GM04503 (cell line): ENCODE measurements at regions not wholly inside any gene's neighbourhood (a gene's known extent, or its start where the extent isn't known, plus 50 kb on each side); places are given as distances from the start of the nearest gene placed in this dataset.

Experiments used
- DNase-seq: peaks from one replicate; pipeline ENCODE4 v3.0.0-alpha.2; 2012; ENCODE audit warnings: low read depth

DNA sequence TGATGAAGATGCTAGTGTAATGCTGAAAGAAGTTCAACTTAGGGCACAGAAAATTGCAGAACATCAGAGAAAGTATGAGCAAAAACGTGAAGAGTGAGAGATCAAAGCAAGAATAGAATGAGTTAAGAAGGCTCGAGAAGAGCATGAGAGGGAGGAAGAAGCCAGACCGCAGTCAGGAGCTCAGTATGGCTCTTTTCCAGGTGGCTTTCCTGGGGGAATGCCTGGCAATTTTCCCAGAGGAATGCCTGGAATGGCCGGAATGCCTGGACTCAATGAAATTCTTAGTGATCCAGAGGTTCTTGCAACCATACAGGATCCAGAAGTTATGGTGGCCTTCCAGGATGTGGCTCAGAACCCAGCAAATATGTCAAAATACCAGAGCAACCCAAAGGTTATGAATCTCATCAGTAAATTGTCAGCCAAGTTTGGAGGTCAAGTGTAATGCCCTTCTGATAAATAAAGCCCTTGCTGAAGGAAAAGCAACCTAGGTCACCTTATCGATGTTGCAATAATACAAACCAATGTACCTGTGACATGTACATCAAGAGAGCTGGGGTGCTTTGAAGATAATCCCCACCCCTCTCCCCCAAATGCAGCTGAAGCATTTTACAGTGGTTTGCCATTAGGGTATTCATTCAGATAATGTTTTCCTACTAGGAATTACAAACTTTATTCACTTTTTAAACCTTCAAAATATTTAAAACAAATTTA lies 277.9 kb downstream of the LPIN1 start:
- DNase-seq = peak; percentile 72

DNA sequence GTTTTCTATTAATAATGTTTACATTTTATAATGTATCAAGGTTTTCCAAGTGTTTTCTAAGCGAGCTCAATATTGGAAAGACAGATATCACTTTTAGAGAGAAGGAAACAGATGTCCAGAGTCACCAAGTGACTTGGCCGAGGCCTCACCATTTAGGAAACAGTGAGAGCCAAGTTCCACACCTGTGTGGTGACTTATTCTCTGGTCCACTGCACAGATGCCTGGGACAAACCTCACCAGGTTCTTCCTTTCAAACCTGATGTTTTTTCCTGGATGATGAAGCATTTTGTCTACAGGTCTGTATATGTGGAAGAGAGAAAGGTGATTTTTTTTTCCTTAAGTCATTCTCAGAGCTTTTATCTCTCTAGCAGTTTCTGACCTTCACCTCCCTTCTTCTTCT lies 280.7 kb downstream of the LPIN1 start:
- no peak for DNase-seq

DNA sequence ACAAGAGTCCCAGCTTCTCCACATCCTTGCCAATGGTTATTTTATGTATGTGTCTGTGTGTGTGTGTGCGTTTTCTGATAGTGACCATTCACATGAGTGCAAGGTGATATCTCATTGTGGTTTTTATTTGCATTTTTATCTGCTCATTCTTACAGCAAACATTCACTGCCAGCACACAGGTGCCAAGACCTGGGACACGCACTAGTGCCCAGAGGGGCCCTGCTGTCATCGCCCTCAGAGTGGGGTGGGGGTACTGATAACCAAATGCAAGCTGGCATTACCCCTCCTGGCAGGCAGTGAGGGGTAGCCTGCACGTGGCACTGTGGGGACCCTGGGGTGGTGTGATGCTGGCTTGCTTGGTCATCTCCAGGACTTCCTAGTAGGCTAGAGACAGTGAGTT lies 285.4 kb downstream of the LPIN1 start:
- DNase-seq = no peak

DNA sequence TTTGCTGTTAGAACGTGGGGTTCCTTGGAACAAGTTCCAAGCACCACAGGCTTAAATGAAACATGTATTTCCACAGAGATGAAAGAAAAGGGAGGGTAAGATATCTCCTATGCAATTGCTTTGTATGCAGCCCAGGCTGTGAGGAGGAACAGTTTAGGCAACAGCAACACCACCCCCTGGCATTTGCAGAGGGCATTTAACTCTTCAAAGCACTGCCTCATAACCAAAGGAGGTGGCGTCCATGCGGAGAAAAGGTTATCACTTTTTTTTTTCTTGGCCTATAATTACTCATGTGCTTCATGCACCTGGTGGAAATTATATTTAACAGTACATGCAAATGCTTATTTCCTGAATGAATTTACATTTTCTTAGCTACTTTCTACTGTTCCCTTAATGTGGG lies 286.0 kb downstream of the LPIN1 start:
- DNase-seq = no peak

DNA sequence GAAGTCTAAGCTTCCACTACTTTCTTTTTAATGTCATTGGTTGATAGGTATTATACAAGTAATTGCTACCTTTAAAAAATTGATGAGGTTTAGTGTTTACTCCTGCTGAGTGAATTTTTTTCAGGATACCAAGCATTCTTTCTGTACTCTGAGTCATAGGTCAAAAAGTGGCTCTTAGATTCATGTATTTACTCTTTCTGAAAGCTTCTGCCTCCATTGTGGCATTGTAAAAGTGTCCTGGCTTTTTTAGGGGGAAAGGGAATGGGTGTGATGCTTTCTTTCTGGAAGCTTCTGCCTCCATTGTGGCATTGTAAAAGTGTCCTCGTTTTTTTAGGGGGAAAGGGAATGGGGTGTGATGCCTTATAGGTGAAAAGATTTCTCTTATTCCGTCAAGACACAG lies 286.5 kb downstream of the LPIN1 start:
- DNase-seq = no peak

DNA sequence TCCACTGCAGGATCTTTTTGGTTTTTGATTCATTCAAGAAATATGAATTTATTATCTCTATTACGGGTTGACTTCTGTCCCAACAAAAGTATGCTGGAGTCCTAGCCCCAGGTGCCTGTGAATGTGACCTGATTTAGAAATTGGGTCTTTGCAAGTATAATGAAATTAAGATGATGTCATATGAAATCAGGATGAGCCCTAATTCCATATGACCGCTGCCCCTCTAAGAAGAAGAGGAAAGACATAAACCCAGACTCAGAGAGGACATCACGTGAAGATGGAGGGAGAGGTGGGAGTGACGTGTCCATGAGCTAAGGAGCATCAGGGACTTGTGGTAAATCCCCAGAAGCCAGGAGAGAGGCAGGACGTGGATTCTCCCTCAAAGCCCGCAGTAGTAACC lies 287.1 kb downstream of the LPIN1 start:
- DNase-seq = no peak

DNA sequence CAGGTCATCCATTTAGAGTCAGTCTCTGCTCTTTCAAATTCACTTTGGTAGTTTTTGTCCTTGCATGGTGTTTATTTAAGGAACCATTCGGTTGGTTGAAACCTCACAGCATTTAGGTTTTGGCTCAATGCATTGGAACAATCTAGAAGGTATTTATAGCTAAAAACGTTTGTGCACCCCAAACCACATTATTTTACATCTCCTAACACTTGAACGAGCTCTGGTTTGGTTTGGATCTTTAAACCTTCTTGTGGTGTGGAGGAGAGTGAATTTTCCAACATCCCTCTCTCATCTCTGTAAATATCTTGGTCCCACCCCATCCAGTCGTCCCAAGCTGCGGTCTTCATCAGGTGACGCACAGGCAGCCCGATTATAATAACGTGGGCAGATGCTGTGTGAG lies 287.9 kb downstream of the LPIN1 start:
- DNase-seq = no peak

DNA sequence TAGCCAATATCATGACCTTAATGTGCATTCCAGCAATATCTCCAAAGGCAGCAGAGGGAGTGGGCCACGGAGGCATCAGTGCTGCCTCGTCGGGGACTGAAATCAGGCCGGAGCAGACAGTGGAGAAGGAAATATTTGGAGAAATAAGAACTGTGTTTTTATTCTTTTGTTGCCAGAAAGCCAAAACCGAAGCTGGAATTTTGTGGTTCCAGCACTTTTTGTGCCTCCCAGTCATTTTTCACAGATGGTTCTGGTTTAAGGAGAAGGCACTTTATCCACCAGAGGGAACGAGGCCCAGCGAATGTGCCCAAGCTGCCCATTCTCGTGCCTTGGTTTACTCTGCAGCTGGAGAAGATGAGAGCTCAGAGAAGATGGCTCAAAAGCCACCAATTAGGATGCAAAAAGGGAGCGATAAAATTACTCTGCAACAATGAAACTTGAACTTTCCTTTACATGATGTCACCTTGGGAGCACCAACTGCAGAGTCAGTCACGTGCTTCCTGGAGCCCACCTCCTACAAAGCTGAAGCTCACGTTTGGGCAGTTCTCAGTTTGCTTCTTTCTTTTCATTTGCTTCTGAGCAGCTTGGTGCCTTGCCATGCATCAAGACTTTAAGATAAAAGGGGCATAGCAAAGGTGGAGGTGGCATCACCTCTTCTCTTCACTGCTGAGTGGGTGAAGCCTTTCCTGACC lies 288.7 kb downstream of the LPIN1 start:
- DNase-seq = no peak

DNA sequence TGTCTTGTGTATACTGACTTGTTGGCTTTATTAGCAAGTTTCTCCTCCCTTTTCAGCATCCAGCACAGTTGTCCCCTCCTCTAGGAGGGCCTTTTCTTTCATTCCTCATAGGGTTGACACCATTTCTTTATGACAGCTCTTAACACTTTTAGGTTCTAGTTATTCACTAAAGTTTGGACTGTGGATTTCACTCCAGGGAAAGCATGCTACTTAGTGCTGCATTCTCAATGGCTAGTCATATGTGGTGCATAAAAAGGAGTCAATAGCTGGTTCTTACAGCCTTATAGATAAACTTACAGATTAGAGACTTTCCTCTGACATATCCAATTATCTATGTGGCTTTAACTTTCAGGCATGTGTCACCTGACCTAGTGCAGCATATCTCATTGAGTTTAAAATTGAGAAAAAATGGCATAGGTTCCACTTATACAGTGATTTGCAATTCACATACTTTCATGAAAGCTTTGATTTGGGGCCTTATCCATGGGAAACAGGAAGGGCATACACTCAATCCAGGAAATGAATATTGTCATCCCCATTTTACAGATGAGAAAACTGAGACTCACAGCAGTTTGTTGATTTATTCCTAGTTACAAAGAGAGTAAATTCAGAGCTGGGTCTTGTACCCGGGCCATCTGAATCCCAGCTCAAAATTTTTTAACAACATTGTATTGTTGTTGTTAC lies 289.7 kb downstream of the LPIN1 start:
- no peak for DNase-seq

DNA sequence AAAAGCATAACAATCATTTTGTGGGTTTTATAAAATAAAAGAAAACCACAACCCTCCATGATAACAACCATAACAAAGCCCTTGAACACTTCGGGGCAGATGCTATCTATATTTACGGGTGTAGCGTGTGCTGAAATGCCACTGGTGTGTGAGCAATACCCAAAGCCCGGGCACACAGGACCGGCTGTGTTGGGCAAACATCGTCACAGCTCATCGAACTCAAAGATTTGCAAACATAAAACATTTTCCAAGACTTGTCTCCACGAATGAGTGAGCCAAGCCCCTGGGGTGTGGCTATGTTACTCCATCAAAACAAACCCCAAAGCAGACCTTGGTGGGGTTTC lies 290.2 kb downstream of the LPIN1 start:
- DNase-seq = no peak

DNA sequence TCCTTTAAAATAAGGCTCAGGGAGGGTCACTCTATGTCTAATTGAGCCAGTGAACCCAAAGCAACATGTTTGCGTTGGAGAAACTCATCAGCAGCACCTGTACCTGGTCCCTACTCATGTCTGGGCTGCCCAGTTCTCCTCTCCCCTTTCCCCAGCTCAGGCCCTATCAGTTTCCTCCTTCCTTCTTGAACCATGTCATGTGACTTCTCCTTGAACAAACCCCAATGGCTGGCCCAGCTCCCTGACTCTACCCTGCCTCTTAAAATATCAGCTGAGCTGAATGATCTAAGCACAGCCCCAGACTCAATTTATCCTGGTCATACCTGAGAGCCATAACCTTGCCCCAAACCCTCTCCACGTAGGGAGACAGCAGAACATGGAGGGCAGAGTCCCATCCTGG lies 290.9 kb downstream of the LPIN1 start:
- DNase-seq = no peak

DNA sequence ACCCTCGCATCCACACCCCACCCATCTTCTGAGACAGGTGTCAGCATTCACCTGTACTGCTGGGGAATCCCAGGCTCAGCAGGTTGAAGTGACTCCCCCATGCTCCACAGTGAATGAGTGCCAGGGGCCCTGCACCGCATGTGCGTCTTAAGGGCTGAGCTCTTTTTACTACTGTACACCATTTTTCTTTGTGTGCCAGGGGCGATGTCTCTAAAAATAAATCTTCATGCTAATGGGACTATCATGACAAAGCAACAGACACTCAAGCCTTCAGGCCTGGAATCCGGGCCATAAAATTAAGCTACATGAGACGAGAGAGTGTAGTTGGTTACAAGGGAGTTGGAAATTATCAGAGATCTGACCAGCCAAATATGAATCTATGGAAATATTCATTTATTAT lies 294.8 kb downstream of the LPIN1 start:
- DNase-seq = no peak

DNA sequence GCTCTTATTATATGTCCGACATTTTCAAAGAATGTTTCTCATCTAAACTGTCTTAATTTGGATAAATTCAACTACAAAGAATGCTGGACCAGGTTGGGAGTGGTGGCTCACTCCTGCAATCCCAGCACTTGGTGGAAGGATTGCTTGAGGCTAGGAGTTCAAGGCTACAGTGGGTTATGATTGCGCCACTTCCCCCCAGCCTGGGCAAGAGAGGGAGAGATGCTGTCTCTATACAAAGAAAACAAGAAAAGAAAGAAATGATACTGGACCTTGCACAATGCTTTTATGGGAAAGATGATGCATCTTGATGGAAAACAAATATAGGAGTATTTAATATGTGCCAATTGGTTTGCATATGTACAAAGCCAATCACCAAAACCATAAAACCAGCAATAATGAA lies 296.7 kb downstream of the LPIN1 start:
- DNase-seq = no peak

DNA sequence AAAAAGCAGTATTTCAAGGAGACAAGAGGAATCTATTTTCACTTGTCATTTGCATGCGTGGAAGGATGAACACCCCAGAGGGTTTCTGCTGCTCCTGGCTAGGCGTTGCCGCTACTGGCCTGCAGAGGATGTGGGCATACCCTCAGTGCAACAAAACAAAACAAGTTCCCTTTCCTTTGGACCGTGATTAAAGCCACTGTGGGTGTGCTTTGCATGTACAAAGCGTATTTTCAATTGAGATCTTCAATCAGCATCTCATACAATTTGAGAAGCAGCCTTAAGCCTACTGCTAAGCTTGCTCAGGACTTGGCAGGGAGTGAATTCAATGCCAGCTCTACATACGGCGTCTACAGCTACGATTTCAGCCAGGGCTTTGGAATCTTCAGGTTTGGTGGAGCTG lies 298.4 kb downstream of the LPIN1 start:
- no peak for DNase-seq

DNA sequence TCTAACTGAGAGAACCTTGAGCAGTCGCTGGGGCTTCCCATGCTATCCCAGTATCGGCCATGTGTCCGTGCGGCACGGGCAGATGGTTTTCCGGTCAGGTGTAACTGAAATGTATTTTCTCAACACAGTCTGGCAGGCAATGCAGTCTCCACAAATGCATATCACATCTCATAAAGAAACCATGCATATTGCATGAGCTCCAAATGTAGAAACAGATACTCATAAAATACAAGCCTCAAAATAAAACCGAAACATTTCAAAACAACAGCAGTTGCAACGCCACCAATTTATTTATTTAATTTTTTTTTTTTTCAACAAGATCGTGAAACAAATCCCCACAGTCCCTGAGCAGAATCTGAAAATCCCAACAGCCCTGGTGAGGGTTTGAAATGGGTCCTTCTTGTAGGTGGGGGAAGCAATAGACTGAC lies 299.4 kb downstream of the LPIN1 start:
- DNase-seq = no peak

DNA sequence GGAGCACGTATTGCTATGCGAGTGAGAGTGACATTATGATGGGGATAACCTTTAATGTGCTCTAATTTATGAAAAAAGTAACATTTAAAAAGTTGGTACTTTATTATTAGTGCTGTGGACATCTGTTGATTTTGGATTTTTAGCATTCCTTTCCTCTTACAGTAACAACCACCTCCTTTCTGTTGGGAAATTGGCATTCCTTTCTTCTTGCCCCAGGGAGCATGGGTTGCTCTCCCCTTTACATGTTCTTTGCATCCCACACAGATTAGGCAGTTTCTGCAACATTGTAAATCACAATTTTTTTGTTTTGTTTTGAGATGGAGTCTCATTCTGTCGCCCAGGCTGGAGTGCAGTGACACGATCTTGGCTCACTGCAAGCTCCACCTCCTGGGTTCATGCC lies 300.2 kb downstream of the LPIN1 start:
- DNase-seq = no peak

DNA sequence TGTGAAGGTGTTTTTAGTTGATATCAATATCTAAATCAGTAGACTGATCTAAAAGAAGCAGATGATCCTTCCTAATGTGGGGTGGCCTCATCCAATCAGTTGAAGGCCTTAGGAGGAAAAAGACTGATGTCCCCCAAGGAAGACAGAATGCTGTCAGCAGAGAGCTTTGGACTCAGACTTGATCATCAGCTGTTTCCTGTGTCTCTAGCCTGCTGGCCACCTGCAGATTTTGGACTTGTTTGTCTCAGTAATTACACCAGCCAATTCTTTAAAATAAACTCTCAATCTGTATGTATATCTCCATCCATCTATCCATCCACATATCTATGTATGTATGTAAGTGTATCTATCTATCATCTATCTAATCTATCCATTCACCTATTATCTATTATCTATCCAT lies 301.3 kb downstream of the LPIN1 start:
- no peak for DNase-seq

DNA sequence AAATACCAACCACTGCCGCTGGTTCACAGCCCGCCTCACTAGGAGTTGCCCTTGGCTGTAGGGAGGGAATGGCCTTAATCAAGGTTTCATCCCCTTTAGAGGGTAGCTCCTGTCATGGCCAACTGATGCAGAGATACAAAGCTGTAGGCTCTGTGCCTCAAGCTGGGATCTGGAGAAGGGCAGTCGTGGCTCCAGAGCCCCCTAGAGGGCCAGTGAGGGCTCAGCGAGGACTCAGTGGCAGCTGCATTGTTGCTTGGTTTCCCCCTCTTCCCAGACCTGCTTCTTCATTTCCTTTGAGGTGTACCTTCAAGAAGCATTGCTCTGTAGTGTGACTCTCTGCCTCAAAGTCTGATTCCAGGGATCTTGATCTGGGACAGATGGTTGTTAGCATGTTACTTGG lies 302.1 kb downstream of the LPIN1 start:
- no peak for DNase-seq

DNA sequence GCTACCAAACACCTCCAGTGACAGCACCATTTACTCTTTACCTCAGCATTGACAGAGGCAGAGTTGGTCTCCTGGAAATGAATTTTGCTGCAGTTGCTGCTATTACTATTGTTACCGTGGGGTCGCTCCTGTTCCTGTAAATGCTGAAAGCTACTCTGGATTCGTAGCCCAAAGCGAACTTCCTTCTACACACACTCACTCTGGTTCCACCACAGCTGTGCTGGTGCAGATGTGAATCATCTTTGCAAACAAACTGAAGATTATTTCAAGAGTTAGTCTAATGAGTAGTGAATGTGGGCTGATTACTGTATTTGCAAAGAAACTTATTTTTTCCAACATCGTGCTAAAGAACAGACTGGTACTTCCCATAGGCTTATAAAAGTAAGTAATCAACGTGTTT lies 304.0 kb downstream of the LPIN1 start:
- no peak for DNase-seq

DNA sequence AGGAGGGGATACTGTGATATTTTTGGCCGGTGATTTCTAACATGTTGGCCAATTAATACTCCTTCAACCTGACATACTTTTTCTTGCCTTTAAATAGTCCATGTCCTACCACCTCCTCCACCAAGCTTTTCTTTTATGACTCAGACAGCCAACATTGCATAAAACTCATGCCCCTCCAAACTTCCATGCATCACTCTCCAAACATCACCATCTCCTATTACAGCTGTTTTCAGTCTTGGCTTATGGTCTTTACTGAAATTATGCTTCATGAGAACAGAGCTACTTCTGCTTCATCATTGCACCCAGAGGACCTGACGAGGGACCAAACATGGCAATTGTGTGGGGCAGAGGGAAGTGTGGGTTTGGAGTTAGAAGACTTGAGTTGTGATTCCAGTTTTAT lies 305.4 kb downstream of the LPIN1 start:
- DNase-seq = no peak

DNA sequence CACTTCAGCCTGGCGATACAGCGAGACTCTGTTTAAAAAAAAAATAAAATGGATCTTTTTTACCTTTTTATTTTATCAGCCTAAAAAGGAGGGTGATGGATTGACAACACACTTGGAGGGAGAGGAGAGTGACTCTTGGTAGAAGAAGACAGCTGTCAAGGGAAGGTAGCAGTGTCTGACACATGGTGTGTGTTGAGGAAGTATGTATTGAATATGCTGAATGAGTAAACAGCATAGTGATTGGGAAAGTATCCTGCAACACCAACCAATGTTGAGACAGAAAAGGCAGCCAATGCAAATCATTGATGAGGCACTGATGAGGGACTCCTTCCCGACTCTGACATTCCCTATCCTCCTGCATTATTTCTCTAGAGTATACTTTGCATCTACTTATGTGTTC lies 306.4 kb downstream of the LPIN1 start:
- DNase-seq = no peak

DNA sequence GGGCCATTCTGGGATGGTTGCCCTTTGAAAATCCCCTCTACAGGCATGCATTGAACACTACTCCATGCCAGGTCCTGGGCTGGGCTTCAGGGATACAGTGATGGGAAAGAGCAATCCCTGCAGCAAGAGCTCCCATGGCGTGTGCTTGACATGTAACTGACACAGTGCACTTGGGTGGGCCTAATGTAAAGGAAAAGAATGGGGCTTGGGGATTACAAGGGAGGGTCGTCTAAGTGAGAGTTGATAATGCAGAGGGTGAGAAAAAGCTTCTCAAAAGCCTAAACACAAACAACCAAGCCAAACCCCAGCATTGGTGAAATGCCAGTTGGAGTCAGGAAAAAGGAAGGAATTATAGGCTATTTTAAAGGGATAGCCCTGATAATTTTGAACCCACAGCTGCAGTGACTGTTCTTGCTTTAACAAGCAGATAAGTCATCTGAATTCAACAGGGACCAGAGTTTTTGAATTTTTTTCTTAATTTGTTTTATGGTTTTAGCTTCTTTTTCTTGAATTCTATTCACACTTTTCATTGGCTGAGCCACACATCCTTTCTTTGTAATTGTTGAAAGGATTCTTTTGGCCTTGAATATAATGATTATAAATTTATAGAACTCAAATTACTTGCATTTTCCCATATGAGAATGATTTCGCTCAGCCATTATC lies 308.7 kb downstream of the LPIN1 start:
- DNase-seq = no peak
